Spleen (tissue), 11 donors: ENCODE measurements at regions not wholly inside any gene's neighbourhood (a gene's known extent, or its start where the extent isn't known, plus 50 kb on each side); places are given as distances from the start of the nearest gene placed in this dataset.

ENCODE experiments used
- DNase-seq: peaks from one replicate; pipeline ENCODE4 v3.0.0-alpha.2; 2020
- H3K27ac ChIP-seq, 8 donors: fragments of 200-600 bp; sonication (generic) in 7 of 8; 1 replicate in 4 of 8; 2 replicates in 4 of 8; pipeline versions ENCODE4 v1.5.0 to v1.8.0; 2016 to 2021; ENCODE audit warnings: inconsistent platforms in 4 of 8, mild to moderate bottlenecking in 4 of 8, moderate library complexity in 1 of 8
- H3K27me3 ChIP-seq, 7 donors: fragments of 200-600 bp; sonication (generic) in 6 of 7; replicated peaks in 1 of 7; 1 replicate in 4 of 7; 2 replicates in 3 of 7; pipeline versions ENCODE4 v1.5.0 to v1.8.0; 2016 to 2021; ENCODE audit warnings: inconsistent platforms in 3 of 7, mild to moderate bottlenecking in 1 of 7
- H3K36me3 ChIP-seq, 6 donors: fragments of 200-600 bp; sonication (generic) in 5 of 6; 1 replicate in 4 of 6; 2 replicates in 2 of 6; pipeline versions ENCODE4 v1.5.0 to v1.8.0; 2016 to 2021; ENCODE audit warnings: inconsistent platforms in 2 of 6
- H3K4me1 ChIP-seq, 6 donors: fragments of 200-600 bp; sonication (generic) in 5 of 6; 1 replicate in 3 of 6; 2 replicates in 3 of 6; pipeline versions ENCODE4 v1.5.0 to v1.8.0; 2016 to 2021; ENCODE audit warnings: inconsistent platforms in 3 of 6
- H3K4me3 ChIP-seq, 8 donors: fragments of 200-600 bp; sonication (generic) in 7 of 8; 1 replicate in 4 of 8; 2 replicates in 4 of 8; pipeline versions ENCODE4 v1.5.0 to v1.8.0; 2016 to 2021; ENCODE audit warnings: inconsistent platforms in 4 of 8, mild to moderate bottlenecking in 4 of 8, moderate library complexity in 2 of 8
- H3K9me3 ChIP-seq, 8 donors: fragments of 200-600 bp; sonication (generic) in 7 of 8; 1 replicate in 4 of 8; 2 replicates in 4 of 8; pipeline versions ENCODE4 v1.5.0 to v1.8.0; 2016 to 2021; ENCODE audit warnings: inconsistent platforms in 4 of 8
- CTCF ChIP-seq, 11 experiments: fragments of 200-600 bp in 7 of 11; fragments of 450-650 bp in 4 of 11; sonication (generic) in 4 of 11; IDR thresholded peaks in 8 of 11; conservative IDR thresholded peaks in 3 of 11; 1 replicate in 7 of 11; 2 replicates in 4 of 11; pipeline versions ENCODE4 v1.4.0 to v1.8.0; 2016 to 2021; ENCODE audit warnings: antibody characterized with exemption in 11 of 11, inconsistent platforms in 4 of 11, mild to moderate bottlenecking in 1 of 11
- POLR2A ChIP-seq, 3 donors: fragments of 450-650 bp; IDR thresholded peaks; one replicate each; pipeline ENCODE4 v1.5.1; 2017; ENCODE audit warnings: antibody characterized with exemption in 3 of 3, mild to moderate bottlenecking in 1 of 3
- POLR2AphosphoS5 ChIP-seq, 3 donors: sonication (generic); formaldehyde crosslinking; IDR thresholded peaks; one replicate each; pipeline ENCODE4 v1.5.1; 2017; ENCODE audit warnings: antibody characterized with exemption in 3 of 3
- WGBS, 5 donors: extraction: QIAGEN DNeasy Blood & Tissue Kit in 3 of 5; methylation state at CpG; one replicate each; pipeline versions ENCODE4 v1.1.5 to v1.1.7; 2013 to 2018; 5-methylcytosine and 5-hydroxymethylcytosine counted together
- intact Hi-C: fragments of 100-400 bp; cut with DNase I; formaldehyde crosslinking; loops from one replicate; pipeline ENCODE4 v1.15.0; 2023; ENCODE audit warnings: low total_unique reads
- donor health status: healthy with polysubstance abuse.
- donor health status: DM: no; HTN: no; CAD: no; lungs with moderate emphysema.
- donor health status: DM: no; HTN: no; CAD: no.
- donor health status: Bipolar disorder and iron deficiency.
- donor health status: healthy.
- donor health status: DM: no; HTN: no; CAD: no.
- donor health status: DM: yes; HTN: yes; CAD: no.

GRCh38 chr1:182134257-182134656, 72.7 kb upstream of the ZNF648 start:
- 84 to 96% (median 95%) methylated on average over 4 of the region's 4 CpGs for WGBS, 5 donors
- no peak overlapping the region for H3K27ac ChIP-seq
- no peaks in the 10 kb centered on the region for H3K4me1 ChIP-seq
- H3K9me3 ChIP-seq: peaks cover 0 to 28% (median 20%) of the 10 kb centered on the region in 8 donors
- no peaks in the 10 kb centered on the region for H3K27me3 ChIP-seq
- no peak for DNase-seq
- no peak overlapping the region for H3K4me3 ChIP-seq
- H3K36me3 ChIP-seq: no peaks in the 10 kb centered on the region
- TF ChIP-seq POLR2AphosphoS5 (IDR thresholded peaks at IDR 0.05) (no peak), POLR2A (IDR thresholded peaks at IDR 0.05) (no peak), CTCF (IDR thresholded peaks at IDR 0.05 in 8 of 11, conservative IDR thresholded peaks at IDR 0.05 in 3 of 11) (no peak)
- intact Hi-C loops: no loop called here

DNA sequence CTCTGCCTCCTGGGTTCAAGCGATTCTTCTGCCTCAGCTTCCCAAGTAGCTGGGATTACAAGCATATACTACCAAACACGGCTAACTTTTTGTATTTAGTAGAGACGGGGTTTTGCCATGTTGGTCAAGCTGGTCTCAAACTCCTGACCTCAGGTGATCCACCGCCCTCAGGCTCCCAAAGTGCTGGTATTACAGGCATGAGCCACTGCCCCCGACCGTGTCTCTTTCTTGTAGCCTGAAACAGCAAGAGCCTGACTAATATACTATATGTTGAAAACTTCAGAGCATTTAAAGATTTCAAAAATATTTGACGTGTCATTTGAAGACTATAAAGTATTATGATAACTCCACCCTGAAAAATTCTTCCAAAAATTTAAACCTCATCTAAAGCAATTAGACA, 71.7 kb upstream of the ZNF648 start:
- no peaks in the 10 kb centered on the region for H3K27me3 ChIP-seq
- intact Hi-C loops: no loop called here
- TF ChIP-seq CTCF (IDR thresholded peaks at IDR 0.05 in 8 of 11, conservative IDR thresholded peaks at IDR 0.05 in 3 of 11) (no peak), POLR2A (IDR thresholded peaks at IDR 0.05) (no peak), POLR2AphosphoS5 (IDR thresholded peaks at IDR 0.05) (no peak)
- WGBS, 5 donors: 89 to 95% (median 92%) methylated on average over 7 of the region's 7 CpGs
- H3K4me3 ChIP-seq: no peak overlapping the region
- no peak for DNase-seq
- H3K36me3 ChIP-seq: no peaks in the 10 kb centered on the region
- peaks cover 0 to 28% (median 20%) of the 10 kb centered on the region in 8 donors for H3K9me3 ChIP-seq
- no peak overlapping the region for H3K27ac ChIP-seq
- H3K4me1 ChIP-seq: no peaks in the 10 kb centered on the region

DNA sequence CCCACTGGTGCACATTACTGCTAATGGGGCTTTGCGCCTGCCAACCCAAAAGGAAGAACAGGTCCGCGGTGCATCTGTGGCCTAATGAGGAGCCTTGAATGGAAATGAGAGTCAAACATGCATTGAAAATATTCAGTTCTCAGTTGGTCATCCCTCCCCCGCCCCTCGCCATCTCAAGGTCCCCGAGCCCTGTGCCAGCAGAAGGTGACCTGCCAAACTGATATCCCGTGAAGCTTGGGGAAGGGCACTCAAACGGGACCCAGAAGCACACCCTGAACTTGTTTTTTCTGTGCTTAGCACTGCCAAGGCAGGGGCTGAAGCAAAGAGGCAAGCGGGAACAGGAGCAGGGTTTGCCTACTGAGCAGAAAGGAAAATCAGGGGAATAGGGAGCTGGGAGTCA, 67.9 kb upstream of the ZNF648 start:
- no peak overlapping the region for H3K27ac ChIP-seq
- H3K27me3 ChIP-seq: no peaks in the 10 kb centered on the region
- TF ChIP-seq CTCF (IDR thresholded peaks at IDR 0.05 in 8 of 11, conservative IDR thresholded peaks at IDR 0.05 in 3 of 11) (no peak), POLR2A (IDR thresholded peaks at IDR 0.05) (no peak), POLR2AphosphoS5 (IDR thresholded peaks at IDR 0.05) (no peak)
- no peaks in the 10 kb centered on the region for H3K4me1 ChIP-seq
- intact Hi-C loops: no loop called here
- peaks cover 0 to 17% (median 12%) of the 10 kb centered on the region in 8 donors for H3K9me3 ChIP-seq
- WGBS, 5 donors: 84 to 91% (median 88%) methylated on average over 9 of the region's 9 CpGs
- H3K36me3 ChIP-seq: no peaks in the 10 kb centered on the region
- DNase-seq: no peak
- no peak overlapping the region for H3K4me3 ChIP-seq

DNA sequence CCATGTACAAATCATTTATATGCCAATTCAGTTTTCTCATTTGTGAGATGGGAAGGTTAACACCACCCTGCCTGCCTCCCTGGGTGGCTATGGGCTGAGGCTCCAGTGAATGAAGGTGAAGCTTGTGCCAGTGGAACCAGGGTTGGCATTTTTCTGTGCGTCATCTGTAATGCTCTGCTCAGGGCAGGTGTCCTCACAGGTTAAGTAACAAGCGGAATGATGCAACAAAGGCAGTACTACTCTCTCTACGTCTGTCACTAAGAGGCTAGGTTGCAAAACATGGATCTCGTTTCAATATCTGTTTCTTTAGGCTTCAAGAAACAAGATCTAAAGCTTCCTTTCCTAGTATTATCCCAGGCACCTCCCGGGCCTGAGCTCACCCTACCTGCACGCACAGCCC, 67.0 kb upstream of the ZNF648 start:
- Histone ChIP-seq H3K36me3 (no peaks in the 10 kb centered on the region), H3K4me3 (no peak overlapping the region), H3K27me3 (no peaks in the 10 kb centered on the region), H3K27ac (no peak overlapping the region), H3K9me3 (peaks cover 0 to 8% (median 3%) of the 10 kb centered on the region in 8 donors), H3K4me1 (no peaks in the 10 kb centered on the region)
- TF ChIP-seq POLR2A (IDR thresholded peaks at IDR 0.05): no peak
- TF ChIP-seq CTCF (IDR thresholded peaks at IDR 0.05 in 8 of 11, conservative IDR thresholded peaks at IDR 0.05 in 3 of 11): no peak
- TF ChIP-seq POLR2AphosphoS5 (IDR thresholded peaks at IDR 0.05): no peak
- WGBS, 5 donors: 67 to 89% (median 78%) methylated on average over 6 of the region's 6 CpGs
- intact Hi-C loops: no loop called here
- DNase-seq: no peak
